ENCODE measurements at regions not wholly inside any gene's neighbourhood (a gene's known extent, or its start where the extent isn't known, plus 50 kb on each side); places are given as distances from the start of the nearest gene placed in this dataset.

- no peaks in the 10 kb centered on the region for H3K36me3 ChIP-seq (ENCODE audit: control insufficient read depth, insufficient read depth, low read length)
- H3K4me3 ChIP-seq (ENCODE audit: low read length): no peak overlapping the region
- H3K27me3 ChIP-seq (ENCODE audit: control insufficient read depth, insufficient read depth, low read length): no peaks in the 10 kb centered on the region
- WGBS (ENCODE audit: insufficient coverage): no CpG with 5 or more reads among the region's 4 CpGs
- H3K9me3 ChIP-seq (replicated peaks; ENCODE audit: control insufficient read depth, low read depth, low read length): peaks cover 10% of the 10 kb centered on the region
- no peaks in the 10 kb centered on the region for H3K4me1 ChIP-seq (ENCODE audit: control insufficient read depth, insufficient read depth, low read length)
- H3K27ac ChIP-seq (ENCODE audit: low read length): no peak overlapping the region
- DNase-seq: no peak
Measured at GRCh38 chr14:38098074-38098836, 109.4 kb upstream of the SSTR1 start.

- no peak overlapping the region for H3K4me3 ChIP-seq (ENCODE audit: low read length)
- WGBS (ENCODE audit: insufficient coverage): no CpG with 5 or more reads among the region's 1 CpG
Measured at GRCh38 chr14:38101679-38102078, 106.0 kb upstream of the SSTR1 start.

GRCh38 chr14:38103542-38104225 is 104.0 kb upstream of the SSTR1 start:
- DNase-seq: no peak
- 96% methylated on average over 6 of the region's 6 CpGs for WGBS (ENCODE audit: insufficient coverage)
- no peaks in the 10 kb centered on the region for H3K36me3 ChIP-seq (ENCODE audit: control insufficient read depth, insufficient read depth, low read length)
- no peak overlapping the region for H3K27ac ChIP-seq (ENCODE audit: low read length)
- no peak overlapping the region for H3K4me3 ChIP-seq (ENCODE audit: low read length)
- H3K27me3 ChIP-seq (ENCODE audit: control insufficient read depth, insufficient read depth, low read length): no peaks in the 10 kb centered on the region
- H3K4me1 ChIP-seq (ENCODE audit: control insufficient read depth, insufficient read depth, low read length): no peaks in the 10 kb centered on the region
- H3K9me3 ChIP-seq (replicated peaks; ENCODE audit: control insufficient read depth, low read depth, low read length): peaks cover 15% of the 10 kb centered on the region

More at GRCh38 chr14:38101679-38102078, 106.0 kb upstream of the SSTR1 start:
- Histone ChIP-seq H3K36me3 (ENCODE audit: control insufficient read depth, insufficient read depth, low read length) (no peaks in the 10 kb centered on the region), H3K4me1 (ENCODE audit: control insufficient read depth, insufficient read depth, low read length) (no peaks in the 10 kb centered on the region), H3K27ac (ENCODE audit: low read length) (no peak overlapping the region), H3K27me3 (ENCODE audit: control insufficient read depth, insufficient read depth, low read length) (no peaks in the 10 kb centered on the region), H3K9me3 (replicated peaks; ENCODE audit: control insufficient read depth, low read depth, low read length) (peaks cover 13% of the 10 kb centered on the region)
- no peak for DNase-seq

GRCh38 chr14:38105106-38105702 is 102.5 kb upstream of the SSTR1 start:
- Histone ChIP-seq H3K9me3 (replicated peaks; ENCODE audit: control insufficient read depth, low read depth, low read length) (peaks cover 15% of the 10 kb centered on the region), H3K4me3 (ENCODE audit: low read length) (no peak overlapping the region), H3K27ac (ENCODE audit: low read length) (no peak overlapping the region), H3K36me3 (ENCODE audit: control insufficient read depth, insufficient read depth, low read length) (no peaks in the 10 kb centered on the region), H3K27me3 (ENCODE audit: control insufficient read depth, insufficient read depth, low read length) (no peaks in the 10 kb centered on the region), H3K4me1 (ENCODE audit: control insufficient read depth, insufficient read depth, low read length) (no peaks in the 10 kb centered on the region)
- DNase-seq: no peak
- WGBS (ENCODE audit: insufficient coverage): 85% methylated on average over 8 of the region's 9 CpGs

- H3K9me3 ChIP-seq (replicated peaks; ENCODE audit: control insufficient read depth, low read depth, low read length): peaks cover 7% of the 10 kb centered on the region
- no peak overlapping the region for H3K27ac ChIP-seq (ENCODE audit: low read length)
- H3K36me3 ChIP-seq (ENCODE audit: control insufficient read depth, insufficient read depth, low read length): no peaks in the 10 kb centered on the region
- WGBS (ENCODE audit: insufficient coverage): no CpG with 5 or more reads among the region's 2 CpGs
- H3K4me3 ChIP-seq (ENCODE audit: low read length): no peak overlapping the region
- DNase-seq: no peak
- H3K4me1 ChIP-seq (ENCODE audit: control insufficient read depth, insufficient read depth, low read length): no peaks in the 10 kb centered on the region
- H3K27me3 ChIP-seq (ENCODE audit: control insufficient read depth, insufficient read depth, low read length): no peaks in the 10 kb centered on the region
Measured at GRCh38 chr14:38107216-38107631, 100.5 kb upstream of the SSTR1 start.

DNA sequence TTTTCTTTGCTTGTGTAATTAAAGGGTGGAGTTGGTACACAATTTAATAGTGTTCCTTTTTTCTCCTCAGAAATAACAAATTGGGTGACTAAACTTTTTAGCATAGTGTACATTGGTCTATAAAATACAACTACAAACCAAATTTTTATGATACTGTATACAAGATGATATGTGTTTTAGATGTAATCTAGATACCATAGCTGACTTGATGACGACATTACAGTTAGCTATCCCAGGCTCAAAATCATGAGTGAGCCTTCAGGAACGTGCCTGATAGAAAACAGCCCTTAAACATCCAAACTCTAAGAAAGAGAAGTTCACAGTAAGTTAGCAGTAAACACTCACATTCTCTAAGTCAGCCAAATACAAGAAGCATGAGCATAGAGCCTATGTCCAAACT is 99.0 kb upstream of the SSTR1 start:
- no peak overlapping the region for H3K27ac ChIP-seq (ENCODE audit: low read length)
- H3K9me3 ChIP-seq (replicated peaks; ENCODE audit: control insufficient read depth, low read depth, low read length): peaks cover 7% of the 10 kb centered on the region
- no peaks in the 10 kb centered on the region for H3K4me1 ChIP-seq (ENCODE audit: control insufficient read depth, insufficient read depth, low read length)
- H3K27me3 ChIP-seq (ENCODE audit: control insufficient read depth, insufficient read depth, low read length): no peaks in the 10 kb centered on the region
- DNase-seq: no peak
- WGBS (ENCODE audit: insufficient coverage): no CpG with 5 or more reads among the region's 2 CpGs
- no peaks in the 10 kb centered on the region for H3K36me3 ChIP-seq (ENCODE audit: control insufficient read depth, insufficient read depth, low read length)
- H3K4me3 ChIP-seq (ENCODE audit: low read length): no peak overlapping the region

DNA sequence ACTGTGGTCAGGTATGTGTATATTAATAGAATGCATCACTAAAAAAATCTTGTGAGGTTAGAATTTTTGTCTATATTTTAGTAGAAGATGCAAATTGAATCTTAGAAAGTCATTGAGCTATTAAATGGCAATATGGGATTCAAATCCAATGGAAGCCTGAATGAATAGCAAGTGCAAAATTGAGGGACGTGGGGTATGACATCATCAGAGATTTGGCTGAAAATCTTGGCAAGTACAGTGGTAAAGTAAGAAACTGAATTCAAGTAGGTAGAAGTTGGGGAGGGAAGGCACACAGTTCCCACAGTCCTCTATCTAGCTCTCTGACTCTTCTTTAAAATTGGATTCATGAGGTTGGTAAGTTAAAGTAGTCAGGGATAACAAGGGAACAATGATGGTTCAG is 97.4 kb upstream of the SSTR1 start:
- H3K27me3 ChIP-seq (ENCODE audit: control insufficient read depth, insufficient read depth, low read length): no peaks in the 10 kb centered on the region
- H3K9me3 ChIP-seq (replicated peaks; ENCODE audit: control insufficient read depth, low read depth, low read length): peaks cover 2% of the 10 kb centered on the region
- no peak overlapping the region for H3K27ac ChIP-seq (ENCODE audit: low read length)
- H3K4me1 ChIP-seq (ENCODE audit: control insufficient read depth, insufficient read depth, low read length): no peaks in the 10 kb centered on the region
- H3K36me3 ChIP-seq (ENCODE audit: control insufficient read depth, insufficient read depth, low read length): no peaks in the 10 kb centered on the region
- DNase-seq: no peak
- H3K4me3 ChIP-seq (ENCODE audit: low read length): no peak overlapping the region
- WGBS (ENCODE audit: insufficient coverage): 60% methylated on average over 1 of the region's 1 CpG

- H3K9me3 ChIP-seq (replicated peaks; ENCODE audit: control insufficient read depth, low read depth, low read length): peaks cover 2% of the 10 kb centered on the region
- no peaks in the 10 kb centered on the region for H3K4me1 ChIP-seq (ENCODE audit: control insufficient read depth, insufficient read depth, low read length)
- no peak overlapping the region for H3K27ac ChIP-seq (ENCODE audit: low read length)
- H3K27me3 ChIP-seq (ENCODE audit: control insufficient read depth, insufficient read depth, low read length): no peaks in the 10 kb centered on the region
- WGBS (ENCODE audit: insufficient coverage): no CpG with 5 or more reads among the region's 2 CpGs
- H3K36me3 ChIP-seq (ENCODE audit: control insufficient read depth, insufficient read depth, low read length): no peaks in the 10 kb centered on the region
- no peak overlapping the region for H3K4me3 ChIP-seq (ENCODE audit: low read length)
- DNase-seq: no peak
Measured at GRCh38 chr14:38111046-38111445, 96.7 kb upstream of the SSTR1 start.

DNA sequence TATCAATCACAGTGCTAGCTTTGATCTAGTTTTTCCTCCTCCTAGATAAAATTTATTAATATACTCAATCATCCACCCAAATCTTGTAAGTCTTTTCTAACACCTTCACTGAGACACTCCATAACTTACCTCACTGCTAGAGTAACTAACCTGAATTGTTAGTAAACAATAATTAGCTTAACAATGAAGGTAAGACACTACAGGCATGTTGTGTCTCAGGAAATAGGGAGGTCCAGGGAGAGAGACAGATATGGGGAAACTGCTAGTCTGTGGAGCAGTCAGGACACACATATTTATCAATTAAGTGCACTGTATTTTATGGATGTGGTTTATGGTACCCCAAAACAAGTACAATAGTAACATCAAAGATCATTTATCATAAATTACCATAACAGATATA is 94.2 kb upstream of the SSTR1 start:
- no peaks in the 10 kb centered on the region for H3K27me3 ChIP-seq (ENCODE audit: control insufficient read depth, insufficient read depth, low read length)
- no peaks in the 10 kb centered on the region for H3K9me3 ChIP-seq (replicated peaks; ENCODE audit: control insufficient read depth, low read depth, low read length)
- no peaks in the 10 kb centered on the region for H3K4me1 ChIP-seq (ENCODE audit: control insufficient read depth, insufficient read depth, low read length)
- DNase-seq: no peak
- H3K27ac ChIP-seq (ENCODE audit: low read length): no peak overlapping the region
- H3K36me3 ChIP-seq (ENCODE audit: control insufficient read depth, insufficient read depth, low read length): no peaks in the 10 kb centered on the region
- H3K4me3 ChIP-seq (ENCODE audit: low read length): no peak overlapping the region

DNA sequence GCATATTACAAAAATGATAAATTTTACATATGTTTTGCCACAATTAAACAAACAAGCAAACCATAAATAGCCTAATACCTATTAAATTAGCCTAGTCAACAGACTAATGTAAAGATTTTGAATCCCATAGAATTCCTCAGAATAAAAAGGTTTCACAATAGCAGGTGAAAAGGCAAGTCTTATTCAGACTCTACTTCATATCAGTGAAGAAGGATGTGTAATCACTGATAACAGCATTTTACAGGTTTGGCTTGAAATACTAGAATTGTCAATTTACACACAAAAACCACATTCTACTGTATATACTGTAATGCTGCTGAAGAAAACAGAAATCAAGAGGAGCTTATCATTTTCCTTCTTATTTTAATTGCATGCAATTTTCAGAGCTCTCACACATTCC is 90.8 kb upstream of the SSTR1 start:
- Histone ChIP-seq H3K27me3 (ENCODE audit: control insufficient read depth, insufficient read depth, low read length) (no peaks in the 10 kb centered on the region), H3K9me3 (replicated peaks; ENCODE audit: control insufficient read depth, low read depth, low read length) (no peaks in the 10 kb centered on the region), H3K36me3 (ENCODE audit: control insufficient read depth, insufficient read depth, low read length) (no peaks in the 10 kb centered on the region), H3K4me3 (ENCODE audit: low read length) (no peak overlapping the region), H3K4me1 (ENCODE audit: control insufficient read depth, insufficient read depth, low read length) (no peaks in the 10 kb centered on the region), H3K27ac (ENCODE audit: low read length) (no peak overlapping the region)
- DNase-seq: no peak
